ENCODE measurements at regions not wholly inside any gene's neighbourhood (a gene's known extent, or its start where the extent isn't known, plus 50 kb on each side); places are given as distances from the start of the nearest gene placed in this dataset.
A peak's percentile ranks its signal among the peaks of the same experiment; 100 is the strongest.

DNA sequence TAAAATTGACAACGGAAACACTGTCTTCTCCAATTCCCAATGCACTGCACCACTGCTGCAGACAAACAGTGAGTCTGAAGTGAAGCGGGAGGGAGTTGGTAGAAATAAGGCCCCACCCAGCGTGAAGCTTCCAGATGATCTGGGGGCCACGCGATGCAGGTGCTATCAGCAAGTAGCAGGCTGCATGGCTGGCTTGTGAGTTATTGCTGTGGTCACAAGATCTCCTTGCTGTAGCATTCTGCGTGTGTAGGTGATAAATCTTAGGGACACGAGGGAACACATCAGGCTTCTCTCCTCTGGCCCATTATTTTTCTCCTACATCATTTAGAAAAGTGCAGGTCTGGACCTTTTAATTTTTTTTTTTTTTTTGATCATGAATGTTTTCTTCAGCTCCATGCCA lies 407.6 kb downstream of the TMEM114 start:
- Histone ChIP-seq H3K27me3 (ENCODE audit: low read depth) (no peaks in the 10 kb centered on the region), H3K9me3 (peaks cover 3% of the 10 kb centered on the region), H3K27ac (no peak overlapping the region), H3K36me3 (no peaks in the 10 kb centered on the region), H3K4me1 (no peaks in the 10 kb centered on the region), H3K4me3 (no peak overlapping the region)
- intact Hi-C loops (cut with DNase I): no loop called here
- ATAC-seq (no peak), DNase-seq (no peak)
- TF ChIP-seq CTCF (IDR thresholded peaks at IDR 0.05): no peak

GRCh38 chr16:8179615-8180014 lies 410.7 kb downstream of the TMEM114 start:
- H3K27ac ChIP-seq: no peak overlapping the region
- no peaks in the 10 kb centered on the region for H3K27me3 ChIP-seq (ENCODE audit: low read depth)
- ATAC-seq: no peak
- peaks cover 3% of the 10 kb centered on the region for H3K9me3 ChIP-seq
- intact Hi-C loops (cut with DNase I): no loop called here
- no peaks in the 10 kb centered on the region for H3K4me1 ChIP-seq
- DNase-seq: no peak
- H3K4me3 ChIP-seq: no peak overlapping the region
- H3K36me3 ChIP-seq: no peaks in the 10 kb centered on the region
- TF ChIP-seq CTCF (IDR thresholded peaks at IDR 0.05): no peak

- H3K27ac ChIP-seq: no peak overlapping the region
- H3K9me3 ChIP-seq: no peaks in the 10 kb centered on the region
- intact Hi-C loops (cut with DNase I): no loop called here
- no peak for DNase-seq
- no peaks in the 10 kb centered on the region for H3K4me1 ChIP-seq
- H3K27me3 ChIP-seq (ENCODE audit: low read depth): no peaks in the 10 kb centered on the region
- TF ChIP-seq CTCF (IDR thresholded peaks at IDR 0.05): no peak
- no peaks in the 10 kb centered on the region for H3K36me3 ChIP-seq
- no peak overlapping the region for H3K4me3 ChIP-seq
- ATAC-seq: no peak
Observed at GRCh38 chr16:8178271-8178670, 412.0 kb downstream of the TMEM114 start.

DNA sequence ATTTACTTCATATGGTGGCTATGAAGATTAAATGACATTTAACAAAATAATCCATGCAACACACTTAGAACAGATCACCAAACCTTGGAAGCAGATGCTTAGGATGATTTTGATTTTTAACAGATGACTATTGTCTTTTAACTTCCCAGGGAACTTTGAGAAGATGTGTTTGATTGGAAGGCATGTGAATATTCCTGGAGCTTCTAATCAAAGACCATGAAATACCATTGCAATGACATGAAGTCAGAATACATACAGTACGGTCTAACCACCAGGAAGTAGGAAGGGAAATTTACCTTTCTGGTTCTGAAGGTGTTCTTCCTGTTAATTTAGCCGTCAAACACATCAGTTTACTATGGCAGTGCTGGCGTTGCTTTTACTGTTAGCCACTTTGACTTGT lies 414.9 kb downstream of the TMEM114 start:
- Histone ChIP-seq H3K27ac (no peak overlapping the region), H3K4me1 (no peaks in the 10 kb centered on the region), H3K4me3 (no peak overlapping the region), H3K9me3 (no peaks in the 10 kb centered on the region), H3K36me3 (no peaks in the 10 kb centered on the region), H3K27me3 (ENCODE audit: low read depth) (no peaks in the 10 kb centered on the region)
- DNase-seq: no peak
- TF ChIP-seq CTCF (IDR thresholded peaks at IDR 0.05): no peak
- ATAC-seq: no peak
- intact Hi-C loops (cut with DNase I): no loop called here

DNA sequence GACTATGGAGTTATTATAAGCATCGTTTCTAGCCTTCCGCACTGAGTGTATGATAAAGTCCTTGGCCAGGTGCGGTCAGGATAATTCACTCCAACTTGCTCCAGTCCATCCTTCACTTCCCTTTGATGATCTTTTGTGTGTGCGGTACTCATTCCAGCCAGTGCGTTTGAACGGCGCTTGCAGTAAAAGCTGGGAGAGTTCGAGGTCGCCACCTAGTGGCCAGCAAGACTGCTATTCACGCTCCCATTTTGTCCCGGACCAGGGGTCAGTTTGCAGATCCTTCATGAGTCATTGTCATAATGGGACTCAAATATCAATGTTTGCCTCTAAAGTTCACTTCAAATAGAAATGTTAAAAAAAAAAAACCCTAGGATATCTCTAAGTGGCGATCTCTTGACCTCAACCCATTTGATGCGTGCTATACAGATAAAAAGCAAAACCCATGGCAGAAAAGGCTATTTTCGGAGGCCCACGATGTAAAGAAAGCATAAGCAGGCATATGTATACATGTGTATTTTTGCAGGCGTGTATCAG lies 417.1 kb downstream of the TMEM114 start:
- Histone ChIP-seq H3K27ac (no peak overlapping the region), H3K9me3 (no peaks in the 10 kb centered on the region), H3K36me3 (no peaks in the 10 kb centered on the region), H3K4me3 (no peak overlapping the region), H3K4me1 (no peaks in the 10 kb centered on the region), H3K27me3 (ENCODE audit: low read depth) (no peaks in the 10 kb centered on the region)
- DNase-seq (peak; percentile 64), ATAC-seq (peak; percentile 73 to 84)
- intact Hi-C loops (cut with DNase I): no loop called here
- peak; percentile 76 for TF ChIP-seq CTCF (IDR thresholded peaks at IDR 0.05)

DNA sequence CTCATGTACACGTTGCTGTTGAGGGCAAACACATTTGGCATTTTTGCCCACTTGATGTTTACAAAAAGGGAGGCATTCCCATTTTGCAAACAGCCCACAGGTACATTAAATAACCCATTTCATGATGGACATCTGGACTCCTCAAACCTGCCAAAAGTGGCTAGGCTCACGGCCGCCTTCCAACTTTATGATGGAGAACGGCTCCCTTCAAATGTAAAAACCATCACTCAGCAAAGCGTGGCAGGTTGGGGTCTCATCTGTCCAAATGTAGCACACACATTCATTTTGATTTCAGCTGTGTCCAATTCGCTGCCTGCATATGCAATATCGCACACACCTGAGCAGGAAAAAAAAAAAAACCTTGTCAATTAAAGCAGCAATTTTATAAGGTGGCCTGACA lies 417.8 kb downstream of the TMEM114 start:
- DNase-seq: no peak
- intact Hi-C loops (cut with DNase I): no loop called here
- H3K9me3 ChIP-seq: no peaks in the 10 kb centered on the region
- no peak overlapping the region for H3K4me3 ChIP-seq
- no peaks in the 10 kb centered on the region for H3K27me3 ChIP-seq (ENCODE audit: low read depth)
- no peak overlapping the region for H3K27ac ChIP-seq
- H3K36me3 ChIP-seq: no peaks in the 10 kb centered on the region
- no peak for TF ChIP-seq CTCF (IDR thresholded peaks at IDR 0.05)
- no peak for ATAC-seq
- H3K4me1 ChIP-seq: no peaks in the 10 kb centered on the region
